DMS 273 (cell line): ENCODE measurements at regions not wholly inside any gene's neighbourhood (a gene's known extent, or its start where the extent isn't known, plus 50 kb on each side); places are given as distances from the start of the nearest gene placed in this dataset.
"Not testable (repeated sequence)": the region's sequence is repeated elsewhere in the genome, so short reads cannot be mapped to it uniquely, and the experiment has no call there.

Experiments used
- DNase-seq: peaks from one replicate; lab custom pipeline; 2025; ENCODE audit not compliant: unreplicated experiment; lab: John Stamatoyannopoulos, UW

GRCh38 chrX:99421796-99422195, 988.3 kb downstream of the PCDH19 start:
- no peak for DNase-seq

DNA sequence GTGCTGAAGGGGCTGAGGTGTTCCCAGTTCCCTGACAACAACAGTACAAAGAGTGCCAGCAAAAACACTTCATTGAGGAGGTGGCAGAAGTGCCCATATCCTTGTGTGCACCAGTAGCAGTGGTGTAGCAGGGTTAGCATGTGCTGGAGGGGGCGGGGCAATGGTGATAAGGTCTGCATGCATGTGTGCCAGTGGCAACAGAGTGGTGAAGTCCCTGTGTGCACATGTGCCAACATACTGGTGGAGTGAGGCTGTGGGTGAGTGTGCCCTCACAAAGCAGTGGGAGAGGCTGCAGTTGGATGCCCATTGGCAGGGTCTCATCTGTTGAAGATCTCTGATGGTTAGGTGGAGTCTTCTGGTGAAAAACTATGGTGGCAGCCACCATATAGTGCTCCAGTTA, 994.6 kb downstream of the PCDH19 start:
- no peak for DNase-seq

GRCh38 chrX:99413317-99413716, 996.8 kb downstream of the PCDH19 start:
- no peak for DNase-seq

GRCh38 chrX:99398545-99398944, 1011.5 kb downstream of the PCDH19 start:
- DNase-seq: no peak

DNA sequence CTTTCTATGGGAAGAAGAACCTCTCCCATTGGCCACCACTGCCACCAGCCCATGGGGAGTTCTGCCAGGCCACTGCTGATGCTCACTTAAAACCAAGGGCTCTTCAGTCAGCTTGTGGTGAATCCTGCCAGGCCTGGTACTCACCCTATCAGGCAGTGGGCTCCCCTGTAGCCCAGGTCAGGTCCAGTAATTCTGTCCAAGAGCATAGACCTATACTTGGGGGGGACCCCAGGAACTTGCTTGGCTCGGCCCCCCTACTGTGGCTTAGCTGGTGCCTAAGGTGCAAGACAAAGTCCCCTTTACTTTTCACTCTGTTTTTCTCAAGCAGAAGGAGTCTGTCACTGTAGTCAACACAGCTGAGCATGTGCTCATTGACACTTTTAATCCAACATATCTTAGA, 1012.2 kb downstream of the PCDH19 start:
- no peak for DNase-seq

DNA sequence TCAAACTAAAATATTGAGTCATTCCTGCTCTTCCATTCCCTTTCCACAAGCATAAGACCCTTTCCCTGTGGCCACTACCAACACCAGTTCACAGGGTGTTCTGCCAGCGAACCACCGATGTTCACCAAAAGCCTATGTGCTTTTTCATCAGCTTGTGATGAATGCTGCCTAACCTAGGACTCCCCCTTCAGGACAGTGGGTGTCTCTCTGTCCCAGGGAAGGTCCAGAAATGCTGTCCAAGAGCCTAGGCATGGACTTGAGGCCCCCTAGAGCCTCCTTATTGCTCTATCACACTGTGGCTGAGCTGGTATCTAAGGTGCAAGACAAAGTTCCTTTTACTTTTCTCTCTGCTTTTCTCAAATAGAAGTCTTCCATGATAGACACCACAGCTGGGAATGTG, 1015.6 kb downstream of the PCDH19 start:
- DNase-seq: peak; percentile 9

- DNase-seq: no peak
Observed at GRCh38 chrX:99384594-99385374, 1025.3 kb downstream of the PCDH19 start.

DNA sequence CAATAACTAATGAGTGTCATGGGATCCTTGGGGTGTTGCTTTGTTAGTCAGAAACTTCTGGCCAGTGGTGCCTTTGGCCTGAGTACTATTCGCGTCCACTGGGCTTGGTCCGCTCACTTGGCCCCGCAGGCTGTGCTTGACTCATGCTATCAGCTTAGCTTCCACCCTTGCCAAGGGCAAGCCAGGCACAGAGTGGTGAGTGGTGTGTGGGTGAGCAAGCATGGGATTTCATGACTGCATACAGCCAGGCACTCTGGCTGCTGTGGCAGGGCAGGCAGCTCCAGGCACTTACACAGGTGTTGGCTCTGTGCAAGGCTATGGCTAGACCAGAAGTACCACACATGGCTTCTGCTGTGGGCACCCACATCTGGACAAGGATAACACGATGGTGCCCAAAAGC, 1026.3 kb downstream of the PCDH19 start:
- no peak for DNase-seq

GRCh38 chrX:99371976-99372595, 1038.0 kb downstream of the PCDH19 start:
- no peak for DNase-seq

- no peak for DNase-seq
Observed at GRCh38 chrX:99353412-99353811, 1056.7 kb downstream of the PCDH19 start.

DNA sequence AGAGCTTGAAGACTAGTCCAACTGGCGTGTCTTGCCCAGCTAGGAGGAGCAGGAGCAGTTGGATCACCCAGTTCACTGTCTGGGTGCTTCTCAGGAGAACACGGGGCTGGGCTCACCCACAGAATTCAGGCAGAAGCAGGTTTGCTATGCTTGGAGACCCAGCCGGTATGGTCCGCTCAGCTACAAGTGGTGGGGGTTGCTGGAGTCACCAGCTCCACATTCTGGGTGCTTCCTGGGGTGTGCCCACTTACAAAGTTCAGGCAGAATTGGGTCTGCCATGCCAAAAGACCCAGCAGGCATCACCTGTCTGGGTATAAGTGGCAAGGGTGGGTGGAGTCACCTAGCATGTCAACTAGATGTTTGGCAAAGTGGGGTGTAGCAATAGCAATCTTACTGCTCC, 1061.8 kb downstream of the PCDH19 start:
- DNase-seq: no peak

GRCh38 chrX:99308302-99308701, 1101.8 kb downstream of the PCDH19 start:
- no peak for DNase-seq

- no peak for DNase-seq
Observed at GRCh38 chrX:99305573-99305972, 1104.5 kb downstream of the PCDH19 start.

- DNase-seq: peak; percentile 67
Observed at GRCh38 chrX:99301990-99302389, 1108.1 kb downstream of the PCDH19 start.

DNA sequence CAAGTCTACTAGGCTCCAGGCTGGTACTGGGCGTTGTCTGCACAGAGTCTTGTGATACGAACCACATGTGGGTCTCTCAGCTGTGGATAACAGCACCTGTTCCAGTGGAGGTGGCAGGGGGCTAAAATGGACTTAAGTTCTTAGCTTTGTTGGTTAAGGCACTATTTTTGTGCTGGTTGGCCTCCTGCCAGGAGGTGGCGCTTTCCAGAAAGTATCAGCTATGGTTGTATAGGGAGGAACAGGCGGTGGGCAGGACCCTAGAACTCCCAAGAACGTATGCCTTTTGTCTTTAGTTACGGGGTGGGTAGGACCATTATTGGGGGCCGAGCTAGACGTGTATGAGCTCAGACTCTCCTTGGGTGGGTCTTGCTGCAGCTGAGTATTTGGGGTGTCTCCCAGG, 1138.4 kb downstream of the PCDH19 start:
- no peak for DNase-seq

DNA sequence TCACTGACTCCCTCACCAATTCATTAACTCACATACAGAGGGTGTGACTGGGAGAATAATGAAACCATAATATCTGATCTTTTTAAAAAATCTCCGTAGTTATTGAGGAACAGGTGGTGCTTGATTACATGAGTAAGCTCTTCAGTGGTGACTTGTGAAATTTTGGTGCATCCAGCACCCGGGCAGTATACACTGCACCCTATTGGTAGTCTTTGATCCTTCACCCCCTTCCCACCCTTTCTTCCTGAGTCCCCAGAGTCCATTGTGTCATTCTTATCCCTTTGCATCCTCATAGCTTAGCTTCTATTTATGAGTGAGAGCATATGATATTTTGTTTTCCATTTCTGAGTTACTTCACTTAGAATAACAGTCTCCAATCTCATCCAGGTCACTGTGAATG, 1143.8 kb downstream of the PCDH19 start:
- no peak for DNase-seq

DNA sequence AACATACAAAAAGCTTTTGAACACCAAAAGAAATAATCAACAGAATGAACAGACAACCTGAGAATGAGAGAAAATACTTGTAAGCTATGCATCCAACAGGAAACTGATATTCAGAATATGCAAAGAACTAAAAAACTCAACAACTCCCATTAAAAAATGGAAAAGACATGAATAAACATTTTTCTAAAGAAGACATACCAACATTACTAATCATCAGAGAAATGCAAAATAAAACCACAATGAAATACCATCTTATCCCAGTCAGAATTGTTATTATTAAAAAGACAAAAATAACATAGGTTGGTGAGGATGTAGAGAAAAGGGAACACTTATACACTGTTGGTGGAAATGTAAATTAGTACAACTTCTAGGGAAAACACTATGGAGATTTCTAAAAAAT, 1161.9 kb downstream of the PCDH19 start:
- no peak for DNase-seq

GRCh38 chrX:99242001-99242400, 1168.1 kb downstream of the PCDH19 start:
- no peak for DNase-seq

- DNase-seq: not testable (repeated sequence)
Observed at GRCh38 chrX:99234384-99234783, 1175.7 kb downstream of the PCDH19 start.

DNA sequence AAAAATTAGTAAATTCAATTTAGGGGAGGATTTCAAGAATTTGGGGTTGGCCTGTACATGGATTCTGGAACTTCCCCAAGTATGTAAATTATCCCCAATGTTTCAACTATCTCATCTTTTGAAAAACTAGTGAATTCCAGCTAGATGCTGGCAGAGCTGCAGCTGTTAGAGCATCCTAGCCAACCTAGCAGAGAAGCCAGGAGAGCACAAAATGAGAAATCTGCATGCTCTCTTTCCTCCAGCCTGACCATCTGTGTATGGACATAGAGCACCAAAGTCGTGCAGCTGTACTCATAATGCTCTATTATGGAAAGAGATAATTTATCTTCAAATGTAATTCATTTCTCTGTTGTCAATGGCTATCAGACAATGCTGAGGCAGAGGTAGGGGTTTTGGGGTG, 1217.7 kb downstream of the PCDH19 start:
- DNase-seq: no peak

- DNase-seq: no peak
Observed at GRCh38 chrX:99184153-99184552, 1225.9 kb downstream of the PCDH19 start.

GRCh38 chrX:99172958-99173357, 1237.1 kb downstream of the PCDH19 start:
- peak; percentile 2 for DNase-seq

GRCh38 chrX:99142745-99143144, 1267.3 kb downstream of the PCDH19 start:
- DNase-seq: no peak
